DMS53 treated with DMSO at 0.1 percent for 48 hours (cell line): ENCODE measurements at regions not wholly inside any gene's neighbourhood (a gene's known extent, or its start where the extent isn't known, plus 50 kb on each side); places are given as distances from the start of the nearest gene placed in this dataset.
"Not testable (repeated sequence)": the region's sequence is repeated elsewhere in the genome, so short reads cannot be mapped to it uniquely, and the experiment has no call there.

Experiments
- DNase-seq: peaks from one replicate; lab custom pipeline; 2025; ENCODE audit not compliant: unreplicated experiment; lab: John Stamatoyannopoulos, UW

- DNase-seq: no peak
Observed at GRCh38 chr5:178063277-178063676, 50.1 kb upstream of the N4BP3 start.

- peak; percentile 92 for DNase-seq
Observed at GRCh38 chr5:178058321-178059012, 54.9 kb upstream of the N4BP3 start.

GRCh38 chr5:178057839-178058238 lies 55.5 kb upstream of the N4BP3 start:
- DNase-seq: peak; percentile 44

GRCh38 chr5:178056935-178057334 lies 56.4 kb upstream of the N4BP3 start:
- no peak for DNase-seq

GRCh38 chr5:178055536-178055935 lies 57.8 kb upstream of the N4BP3 start:
- DNase-seq: not testable (repeated sequence)

- not testable (repeated sequence) for DNase-seq
Observed at GRCh38 chr5:178052062-178052461, 56.0 kb upstream of the PROP1 start.

GRCh38 chr5:178050873-178051272 lies 54.8 kb upstream of the PROP1 start:
- not testable (repeated sequence) for DNase-seq

- not testable (repeated sequence) for DNase-seq
Observed at GRCh38 chr5:178047943-178048342, 51.9 kb upstream of the PROP1 start.

GRCh38 chr5:178046757-178047399 lies 50.8 kb upstream of the PROP1 start:
- not testable (repeated sequence) for DNase-seq

- not testable (repeated sequence) for DNase-seq
Observed at GRCh38 chr5:178045963-178046362, 49.9 kb upstream of the PROP1 start.
